ENCODE measurements at regions not wholly inside any gene's neighbourhood (a gene's known extent, or its start where the extent isn't known, plus 50 kb on each side); places are given as distances from the start of the nearest gene placed in this dataset.

DNA sequence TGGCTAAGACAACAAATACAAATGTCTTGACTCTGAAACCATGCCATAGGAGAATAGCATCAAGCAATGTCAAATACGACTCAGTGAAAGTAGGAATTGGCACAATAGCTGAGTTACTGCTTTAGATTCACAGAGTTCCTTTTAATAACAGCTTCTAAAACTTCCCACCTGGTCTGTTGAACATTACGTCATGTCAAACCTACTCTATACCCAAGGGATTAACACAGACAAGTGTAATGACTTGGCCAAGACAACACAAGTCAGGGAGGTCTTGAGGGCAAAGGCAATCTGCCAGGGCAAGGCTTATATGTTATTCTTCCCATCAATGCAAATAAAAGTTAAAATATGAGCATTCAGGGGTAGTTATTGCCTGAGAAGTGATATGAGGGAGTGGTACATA, 265.1 kb upstream of the PRDM1 start:
- TF ChIP-seq, protein P1, sequence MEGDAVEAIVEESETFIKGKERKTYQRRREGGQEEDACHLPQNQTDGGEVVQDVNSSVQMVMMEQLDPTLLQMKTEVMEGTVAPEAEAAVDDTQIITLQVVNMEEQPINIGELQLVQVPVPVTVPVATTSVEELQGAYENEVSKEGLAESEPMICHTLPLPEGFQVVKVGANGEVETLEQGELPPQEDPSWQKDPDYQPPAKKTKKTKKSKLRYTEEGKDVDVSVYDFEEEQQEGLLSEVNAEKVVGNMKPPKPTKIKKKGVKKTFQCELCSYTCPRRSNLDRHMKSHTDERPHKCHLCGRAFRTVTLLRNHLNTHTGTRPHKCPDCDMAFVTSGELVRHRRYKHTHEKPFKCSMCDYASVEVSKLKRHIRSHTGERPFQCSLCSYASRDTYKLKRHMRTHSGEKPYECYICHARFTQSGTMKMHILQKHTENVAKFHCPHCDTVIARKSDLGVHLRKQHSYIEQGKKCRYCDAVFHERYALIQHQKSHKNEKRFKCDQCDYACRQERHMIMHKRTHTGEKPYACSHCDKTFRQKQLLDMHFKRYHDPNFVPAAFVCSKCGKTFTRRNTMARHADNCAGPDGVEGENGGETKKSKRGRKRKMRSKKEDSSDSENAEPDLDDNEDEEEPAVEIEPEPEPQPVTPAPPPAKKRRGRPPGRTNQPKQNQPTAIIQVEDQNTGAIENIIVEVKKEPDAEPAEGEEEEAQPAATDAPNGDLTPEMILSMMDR (IDR thresholded peaks at IDR 0.05; ENCODE audit: borderline replicate concordance, control extremely low read depth, extremely low read depth, insufficient read depth, missing control alignments): no peak
- in situ Hi-C loops (cut with MboI; ENCODE audit: low sequenced_read_pairs, unreplicated experiment): no loop called here
- DNase-seq (ENCODE audit: low spot score): no peak

DNA sequence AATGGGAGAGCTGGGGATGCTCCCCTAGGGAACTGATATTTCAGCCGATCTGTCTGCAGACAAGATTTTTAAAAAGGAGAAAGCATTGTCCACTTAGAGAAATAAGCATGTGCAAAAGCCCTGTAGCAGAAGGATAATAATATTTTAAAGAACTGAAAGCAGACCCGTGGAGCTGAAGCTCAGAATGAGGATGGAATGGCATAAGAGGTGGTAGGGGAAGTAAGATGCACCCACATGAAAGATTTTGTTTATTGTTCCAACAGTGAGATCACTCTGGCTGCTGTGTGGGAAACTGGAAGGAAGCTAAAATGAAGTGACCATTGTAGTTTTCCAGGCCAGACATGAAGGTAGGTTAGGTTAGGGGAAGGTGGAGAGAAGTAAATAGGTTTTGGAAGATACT, 266.4 kb upstream of the PRDM1 start:
- no peak for DNase-seq (ENCODE audit: low spot score)
- TF ChIP-seq, protein P1 (IDR thresholded peaks at IDR 0.05; ENCODE audit: borderline replicate concordance, control extremely low read depth, extremely low read depth, insufficient read depth, missing control alignments): no peak
- in situ Hi-C loops (cut with MboI; ENCODE audit: low sequenced_read_pairs, unreplicated experiment): no loop called here

DNA sequence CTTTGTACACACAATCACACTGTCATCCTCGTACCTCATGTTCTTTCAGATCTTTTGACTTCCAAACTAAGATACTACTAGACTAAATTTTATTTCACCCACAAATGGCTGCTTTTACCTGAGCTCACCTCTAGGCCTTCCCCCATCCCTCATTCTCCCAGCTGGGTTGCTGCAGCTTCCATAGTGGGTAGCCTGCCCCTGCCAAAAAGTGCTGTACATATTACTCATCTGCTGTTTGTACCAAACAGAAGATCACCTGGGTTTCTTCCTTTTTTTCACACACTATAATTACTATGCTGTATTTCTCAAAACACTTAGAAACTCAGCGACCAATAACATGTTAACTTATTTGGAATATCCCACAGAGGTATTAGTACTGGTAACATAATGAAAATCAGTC, 267.6 kb upstream of the PRDM1 start:
- no peak for DNase-seq (ENCODE audit: low spot score)
- TF ChIP-seq, protein P1 (IDR thresholded peaks at IDR 0.05; ENCODE audit: borderline replicate concordance, control extremely low read depth, extremely low read depth, insufficient read depth, missing control alignments): no peak
- in situ Hi-C loops (cut with MboI; ENCODE audit: low sequenced_read_pairs, unreplicated experiment): no loop called here

DNA sequence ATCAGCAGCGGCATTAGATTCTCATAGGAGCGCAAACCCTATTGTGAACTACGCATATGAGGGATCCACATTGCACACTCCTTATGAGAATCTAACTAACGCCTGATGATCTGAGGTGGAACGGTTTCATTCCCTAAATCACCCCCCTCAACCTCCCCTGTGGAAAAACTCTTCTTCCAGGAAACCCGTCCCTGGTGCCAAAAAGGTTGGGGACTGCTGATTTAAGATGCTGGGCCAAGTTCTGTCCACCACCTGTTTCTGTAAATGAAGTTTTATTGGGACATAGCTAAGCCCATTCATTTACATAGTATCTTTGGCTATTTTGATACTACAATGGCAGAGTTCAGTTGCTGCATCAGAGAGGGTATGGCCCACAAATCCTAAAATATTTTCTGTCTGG, 268.2 kb upstream of the PRDM1 start:
- in situ Hi-C loops (cut with MboI; ENCODE audit: low sequenced_read_pairs, unreplicated experiment): no loop called here
- no peak for DNase-seq (ENCODE audit: low spot score)
- TF ChIP-seq, protein P1 (IDR thresholded peaks at IDR 0.05; ENCODE audit: borderline replicate concordance, control extremely low read depth, extremely low read depth, insufficient read depth, missing control alignments): no peak

DNA sequence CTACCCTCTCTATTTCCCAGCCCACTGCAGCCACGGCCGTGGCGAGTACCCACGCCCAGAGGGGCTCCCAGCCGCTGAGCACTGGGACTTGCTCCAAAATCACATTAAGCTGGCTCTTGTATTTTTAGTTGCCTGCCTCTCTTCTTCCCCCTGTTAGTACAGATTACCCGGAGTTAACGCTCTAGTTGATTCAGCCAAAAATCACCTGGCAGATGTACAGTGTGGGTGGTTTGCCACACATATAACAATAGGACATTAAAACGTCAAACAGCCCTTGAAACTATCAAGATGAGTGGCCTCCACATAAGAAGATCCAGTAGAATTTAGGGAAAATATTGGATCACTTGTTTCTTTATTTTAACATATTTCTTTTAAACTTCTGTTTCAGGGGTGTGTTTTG, 268.8 kb upstream of the PRDM1 start:
- TF ChIP-seq, protein P1 (IDR thresholded peaks at IDR 0.05; ENCODE audit: borderline replicate concordance, control extremely low read depth, extremely low read depth, insufficient read depth, missing control alignments): no peak
- in situ Hi-C loops (cut with MboI; ENCODE audit: low sequenced_read_pairs, unreplicated experiment): no loop called here
- no peak for DNase-seq (ENCODE audit: low spot score)

DNA sequence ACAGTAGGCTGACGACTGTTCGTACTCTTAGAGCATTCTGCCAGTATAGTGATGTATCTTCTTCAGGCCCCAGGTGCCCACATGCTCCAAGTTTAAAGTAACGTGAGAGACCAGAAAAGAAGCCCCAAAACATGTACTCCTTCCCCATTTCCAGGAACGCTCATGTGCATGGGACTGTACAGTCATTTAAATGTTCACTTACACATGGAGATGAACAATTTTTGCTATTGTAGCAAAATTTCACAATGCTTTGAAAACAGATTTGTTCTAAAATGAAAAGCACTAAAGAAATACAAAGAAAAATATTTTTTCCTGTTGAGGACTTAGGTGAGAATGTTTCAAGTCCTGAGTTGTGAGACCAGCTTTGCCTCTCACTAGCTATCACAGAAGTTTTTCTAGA, 269.3 kb upstream of the PRDM1 start:
- TF ChIP-seq, protein P1 (IDR thresholded peaks at IDR 0.05; ENCODE audit: borderline replicate concordance, control extremely low read depth, extremely low read depth, insufficient read depth, missing control alignments): no peak
- DNase-seq (ENCODE audit: low spot score): no peak
- in situ Hi-C loops (cut with MboI; ENCODE audit: low sequenced_read_pairs, unreplicated experiment): no loop called here
